Inflammatory macrophage treated with lipopolysaccharide for 1 hour (primary cell): ENCODE measurements at regions not wholly inside any gene's neighbourhood (a gene's known extent, or its start where the extent isn't known, plus 50 kb on each side); places are given as distances from the start of the nearest gene placed in this dataset.

Experiments
- DNase-seq, 2 donors: peaks; one replicate each; pipeline ENCODE4 v3.0.0-alpha.2; 2020 to 2022

- no peak for DNase-seq
Observed at GRCh38 chr6:120200853-120201252, 851.3 kb upstream of the MAN1A1 start.

- DNase-seq, result no peak
Observed at GRCh38 chr6:120198033-120198432, 848.5 kb upstream of the MAN1A1 start.

DNA sequence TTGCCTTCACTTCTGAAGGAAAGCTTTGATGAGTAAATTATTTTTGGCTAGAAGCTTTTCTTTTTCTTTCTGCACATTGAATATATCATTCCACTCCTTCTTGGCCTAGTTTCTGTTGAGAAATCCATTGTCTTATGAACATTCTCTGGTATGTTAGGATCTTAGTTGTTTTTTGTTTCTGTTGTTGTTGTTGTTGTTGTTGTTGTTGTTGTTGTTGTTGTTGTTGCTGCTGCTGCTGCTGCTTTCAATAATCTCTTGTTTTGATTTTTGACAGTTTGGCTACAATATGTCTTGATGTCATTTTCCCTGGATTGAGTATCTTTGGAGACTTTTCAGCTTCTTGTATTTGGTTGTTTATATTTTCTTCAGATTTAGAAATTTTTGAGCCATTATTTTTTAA is 836.5 kb upstream of the MAN1A1 start:
- no peak for DNase-seq

GRCh38 chr6:120173250-120173649 is 823.7 kb upstream of the MAN1A1 start:
- no peak for DNase-seq

GRCh38 chr6:120164531-120164930 is 815.0 kb upstream of the MAN1A1 start:
- no peak for DNase-seq

- DNase-seq, result no peak
Observed at GRCh38 chr6:120157873-120158272, 808.3 kb upstream of the MAN1A1 start.

DNA sequence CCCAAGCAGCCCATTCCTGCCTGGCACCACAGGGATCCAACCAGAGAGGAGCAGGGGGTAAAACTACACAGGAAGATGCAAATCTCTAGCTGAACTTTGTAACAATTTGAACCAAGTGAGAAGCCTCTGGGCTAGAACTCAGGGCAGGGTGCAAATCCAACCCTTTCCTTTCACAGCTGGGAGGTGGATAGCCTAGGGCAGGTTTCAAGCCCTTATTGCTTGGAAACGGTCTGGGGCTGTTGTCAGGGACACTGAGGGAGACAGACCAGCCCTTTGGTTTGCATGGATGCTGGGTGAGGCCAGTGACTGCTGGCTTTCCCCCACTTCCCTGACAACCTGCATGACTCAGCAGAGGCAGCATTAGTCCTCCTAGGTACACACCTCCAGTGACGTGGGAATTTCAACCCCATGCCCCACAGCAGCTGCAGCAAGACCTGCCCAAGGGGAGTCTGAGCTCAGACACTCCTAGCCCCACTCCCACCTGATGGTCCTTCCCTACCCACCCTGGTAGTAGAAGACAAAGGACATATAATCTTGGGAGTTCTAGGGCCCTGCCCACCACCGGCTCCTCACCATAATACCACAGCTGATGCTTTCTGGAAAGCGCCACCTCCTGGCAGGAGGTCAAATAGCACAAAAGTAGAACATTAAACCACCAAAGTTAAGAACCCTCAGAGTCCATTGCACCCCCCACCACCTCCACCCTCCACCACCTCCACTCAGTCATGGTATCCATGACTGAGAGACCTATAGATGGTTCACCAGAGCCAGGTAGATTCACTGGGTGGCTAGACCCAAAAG is 797.7 kb upstream of the MAN1A1 start:
- no peak for DNase-seq

DNA sequence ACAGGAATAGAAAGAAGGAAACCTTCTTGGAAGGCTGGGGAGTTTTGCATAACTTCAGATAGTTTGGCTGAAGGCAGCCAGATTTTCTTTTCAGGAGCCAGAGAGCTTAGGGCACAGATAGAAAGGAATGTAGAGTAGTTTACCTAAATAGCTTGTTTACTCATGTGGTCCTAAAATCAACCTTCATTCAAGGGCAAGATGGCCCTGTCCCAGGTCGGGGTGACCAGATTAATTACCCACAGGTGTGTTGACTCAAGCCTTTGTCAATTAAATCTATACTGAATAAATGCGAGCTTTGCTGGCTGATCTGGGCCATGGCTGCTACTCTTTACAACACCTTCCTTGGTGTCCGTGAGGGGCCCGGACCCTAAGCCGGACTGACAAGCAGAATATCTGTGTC is 792.0 kb upstream of the MAN1A1 start:
- no peak for DNase-seq

DNA sequence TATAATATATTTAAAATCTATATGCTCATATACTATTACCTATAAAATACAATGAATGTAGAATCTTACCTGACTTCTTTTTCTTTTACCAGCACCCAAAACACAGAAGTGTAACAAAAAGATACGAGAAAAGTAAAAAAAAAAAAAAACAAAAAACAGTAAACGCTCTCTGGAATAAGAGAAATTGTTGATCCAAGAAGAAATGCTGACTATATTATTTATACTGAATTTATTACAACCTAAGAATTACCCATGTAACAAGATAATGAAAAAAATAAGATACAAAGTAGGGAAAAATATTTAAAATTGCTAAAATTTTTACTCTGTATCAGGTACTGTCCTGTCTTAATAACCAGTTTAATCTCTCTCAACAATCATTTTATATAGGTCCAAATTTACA is 787.9 kb upstream of the MAN1A1 start:
- DNase-seq, result no peak

GRCh38 chr6:120129228-120129627 is 779.7 kb upstream of the MAN1A1 start:
- DNase-seq, result no peak

- DNase-seq, result no peak
Observed at GRCh38 chr6:120122401-120122800, 772.8 kb upstream of the MAN1A1 start.

DNA sequence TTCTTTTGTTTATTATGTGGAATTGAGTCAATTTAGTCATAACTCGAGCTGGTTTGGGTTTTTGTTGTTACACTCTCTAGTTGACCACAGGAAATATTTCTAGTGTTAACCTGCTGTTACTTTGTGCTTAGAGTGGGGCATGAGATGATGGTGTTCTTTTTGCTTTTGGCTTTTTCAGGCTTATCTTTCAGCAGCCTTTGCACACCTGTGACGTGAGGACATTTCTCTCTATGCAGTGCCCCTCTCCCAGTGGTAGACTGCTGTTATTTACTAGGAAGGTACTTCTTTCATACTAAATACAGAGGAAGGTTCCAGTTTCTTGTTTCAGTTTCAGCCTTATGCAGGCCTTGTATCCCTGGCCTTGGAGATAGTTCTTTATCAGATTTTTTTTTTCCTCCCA is 766.8 kb upstream of the MAN1A1 start:
- DNase-seq, result no peak

GRCh38 chr6:120112980-120113379 is 763.4 kb upstream of the MAN1A1 start:
- DNase-seq, result no peak

- DNase-seq, result no peak
Observed at GRCh38 chr6:120111001-120111400, 761.4 kb upstream of the MAN1A1 start.

DNA sequence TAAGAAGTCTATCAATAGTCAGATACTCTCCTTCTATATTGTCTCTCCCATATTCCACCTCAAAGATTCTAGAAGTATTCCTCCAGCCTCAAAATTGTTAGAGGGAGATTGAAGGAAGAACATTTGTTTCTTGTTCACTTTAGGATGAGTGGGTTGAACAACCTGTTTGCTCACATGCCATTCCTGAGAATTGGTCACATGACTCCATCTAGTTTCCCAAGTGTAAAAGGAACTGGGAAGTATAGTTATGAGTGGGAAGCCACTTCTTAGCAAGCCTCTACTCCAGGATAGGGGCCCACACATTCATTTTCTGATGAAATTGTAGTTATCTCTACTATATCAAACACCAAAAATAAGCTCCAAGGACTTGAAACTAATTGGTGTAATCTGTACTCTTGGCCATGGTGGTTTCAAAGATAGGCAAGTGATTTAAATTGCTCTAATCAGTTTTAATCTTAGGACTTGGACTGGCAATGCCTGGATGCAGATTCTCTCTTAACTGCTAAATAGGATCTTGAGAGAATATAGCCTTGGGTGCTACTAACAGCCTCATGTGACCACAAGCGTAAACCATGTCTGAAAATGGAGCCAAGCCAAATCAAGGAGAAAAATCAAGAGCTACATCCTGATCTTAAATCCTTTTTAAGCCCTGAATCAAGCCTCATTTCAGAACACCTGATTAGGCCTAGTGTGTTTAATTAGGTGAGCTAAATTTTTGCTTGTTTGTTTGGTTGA is 758.7 kb upstream of the MAN1A1 start:
- no peak for DNase-seq

DNA sequence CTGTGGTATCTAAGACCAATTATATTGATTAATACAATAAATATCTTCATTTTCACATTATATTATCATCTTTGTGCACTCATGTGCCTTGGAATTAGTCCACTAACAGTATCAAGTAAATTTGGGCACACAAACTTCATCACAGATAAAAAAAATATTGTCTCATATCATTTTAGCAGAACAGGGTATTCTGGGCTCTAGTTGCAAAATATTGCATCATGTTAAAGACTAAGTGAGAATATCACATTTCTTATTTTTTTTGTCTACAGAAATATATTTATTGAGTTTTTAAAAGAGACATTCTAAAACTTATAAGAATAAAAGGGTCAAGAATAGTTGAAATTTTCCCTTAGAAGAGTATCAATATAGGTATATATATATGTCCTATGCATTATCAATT is 754.1 kb upstream of the MAN1A1 start:
- DNase-seq, result no peak

DNA sequence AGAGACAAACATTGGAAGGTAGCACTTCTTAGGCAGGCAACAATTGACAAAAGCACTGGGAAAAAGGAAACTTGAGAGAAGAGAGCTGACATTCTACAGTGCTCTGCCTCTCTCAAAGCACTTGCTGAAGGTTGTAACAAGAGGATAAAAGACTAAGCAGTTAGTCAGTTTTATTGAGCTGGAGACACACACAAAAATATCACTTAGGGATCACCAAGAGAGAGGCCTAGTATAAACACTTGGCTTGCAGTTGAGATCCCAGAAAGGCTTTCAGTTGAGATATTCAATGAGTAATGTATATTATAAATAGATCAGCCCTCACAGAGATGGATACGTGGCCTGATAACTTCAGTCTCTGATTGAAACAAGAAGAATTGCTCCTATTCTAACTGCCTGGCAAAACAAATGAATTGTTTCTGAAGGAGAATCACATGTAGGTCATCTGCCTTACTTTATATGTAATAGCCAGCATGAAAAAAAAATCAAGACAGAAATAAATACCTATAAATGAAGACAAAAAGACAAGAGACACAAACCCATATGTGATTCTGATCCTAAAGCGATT is 747.2 kb upstream of the MAN1A1 start:
- DNase-seq, result no peak

GRCh38 chr6:120083186-120083585 is 733.6 kb upstream of the MAN1A1 start:
- DNase-seq, result no peak

DNA sequence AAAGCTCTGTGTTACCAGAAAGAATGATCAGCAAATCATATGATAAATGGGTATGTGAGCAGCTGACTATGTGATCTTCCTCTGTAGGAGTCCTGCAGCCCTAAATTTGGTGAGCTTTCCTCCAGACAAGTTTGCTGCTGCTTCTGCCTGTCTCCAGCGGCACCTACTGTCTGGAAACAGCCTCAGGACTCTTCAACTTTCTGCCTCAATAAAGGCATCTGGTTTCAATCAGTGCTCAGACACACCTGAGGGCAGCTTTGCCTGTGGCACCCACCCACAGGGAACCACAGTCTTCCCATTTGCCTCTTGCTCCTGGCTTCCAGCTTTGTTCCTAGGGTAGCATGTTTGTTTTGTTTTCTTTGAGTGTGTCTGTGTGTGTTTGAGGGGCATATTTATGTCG is 727.9 kb upstream of the MAN1A1 start:
- DNase-seq, result no peak

DNA sequence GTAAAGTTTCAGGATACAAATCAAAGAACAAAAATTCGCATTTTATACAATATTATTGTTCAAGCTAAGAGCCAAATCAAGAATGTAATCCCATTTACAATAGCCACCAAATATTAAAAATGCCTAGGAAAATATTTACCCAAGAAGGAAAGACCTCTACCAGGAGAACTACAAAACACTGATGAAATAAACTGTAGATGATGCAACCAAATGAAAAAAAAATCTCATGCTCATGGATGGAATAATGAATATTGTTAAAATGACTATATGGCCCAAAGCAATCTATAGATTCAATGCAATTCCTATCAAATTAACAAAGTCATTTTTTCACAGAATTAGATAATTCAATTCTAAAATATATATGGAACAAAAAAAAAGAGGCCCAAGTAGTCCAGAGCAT is 708.8 kb upstream of the MAN1A1 start:
- no peak for DNase-seq

DNA sequence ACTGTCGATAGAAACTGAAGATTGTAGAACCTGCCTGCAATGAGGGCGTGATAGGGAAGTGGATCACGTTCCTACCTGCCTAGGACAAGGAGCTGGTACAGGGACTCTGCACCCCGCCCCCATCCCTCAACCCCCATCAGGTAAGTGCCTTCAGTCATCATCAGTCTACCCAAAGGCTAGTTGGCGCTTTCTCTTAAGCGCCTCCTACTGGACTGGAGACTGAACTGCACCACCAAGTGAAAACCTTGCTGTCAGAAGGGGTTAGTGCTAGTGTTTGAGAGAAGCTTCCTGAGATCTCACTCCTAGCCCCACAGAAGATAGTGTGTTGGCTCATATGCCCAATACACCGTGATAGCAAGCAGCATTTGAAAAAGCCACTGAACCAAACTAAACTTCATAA is 706.5 kb upstream of the MAN1A1 start:
- DNase-seq, result peak; percentile 3 to 19

DNA sequence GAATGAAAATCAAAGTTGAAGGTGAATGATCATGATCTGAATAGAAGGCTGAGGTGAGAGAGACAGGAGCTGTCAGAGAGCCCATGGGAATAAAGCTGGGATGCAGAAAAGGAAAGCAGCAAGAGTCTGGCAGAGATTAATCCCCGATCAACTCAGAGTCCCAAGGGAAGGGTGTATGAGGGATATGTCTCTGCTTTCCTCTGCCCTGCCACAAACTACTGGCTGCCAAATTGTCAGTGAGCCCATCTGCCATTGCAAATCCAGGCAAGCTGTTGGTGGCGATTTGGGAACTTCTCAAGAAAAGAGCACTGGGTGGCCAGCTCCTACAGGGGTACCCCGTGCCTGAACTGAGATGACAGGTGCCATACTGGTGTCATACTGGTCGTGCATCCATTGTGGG is 705.5 kb upstream of the MAN1A1 start:
- no peak for DNase-seq

GRCh38 chr6:120039664-120040063 is 690.1 kb upstream of the MAN1A1 start:
- DNase-seq, result no peak

GRCh38 chr6:120031837-120032236 is 682.3 kb upstream of the MAN1A1 start:
- no peak for DNase-seq
